ENCODE measurements at regions not wholly inside any gene's neighbourhood (a gene's known extent, or its start where the extent isn't known, plus 50 kb on each side); places are given as distances from the start of the nearest gene placed in this dataset.

GRCh38 chr4:20302336-20302735 is 50.6 kb downstream of the SLIT2 start:
- H3K4me3 Mint-ChIP-seq = no peak overlapping the region
- no peak for DNase-seq (ENCODE audit: low spot score in 2 of 2, unreplicated experiment in 2 of 2)
- no peaks in the 10 kb centered on the region for H3K36me3 Mint-ChIP-seq
- no peaks in the 10 kb centered on the region for H3K27me3 Mint-ChIP-seq (ENCODE audit: low read depth)
- TF ChIP-seq CTCF (IDR thresholded peaks at IDR 0.05; ENCODE audit: unreplicated experiment) = no peak
- no peaks in the 10 kb centered on the region for H3K9me3 Mint-ChIP-seq
- no peak overlapping the region for H3K27ac Mint-ChIP-seq
- peaks cover 9% of the 10 kb centered on the region for H3K4me1 Mint-ChIP-seq

GRCh38 chr4:20305976-20306375 is 54.3 kb downstream of the SLIT2 start:
- Mint-ChIP-seq H3K4me3 (no peak overlapping the region), H3K36me3 (peaks cover 4% of the 10 kb centered on the region), H3K4me1 (peaks cover 4% of the 10 kb centered on the region), H3K27ac (no peak overlapping the region), H3K27me3 (ENCODE audit: low read depth) (no peaks in the 10 kb centered on the region), H3K9me3 (no peaks in the 10 kb centered on the region)
- no peak for TF ChIP-seq CTCF (IDR thresholded peaks at IDR 0.05; ENCODE audit: unreplicated experiment)
- no peak for DNase-seq (ENCODE audit: low spot score in 2 of 2, unreplicated experiment in 2 of 2)

GRCh38 chr4:20311856-20312255 is 60.2 kb downstream of the SLIT2 start:
- TF ChIP-seq CTCF (IDR thresholded peaks at IDR 0.05; ENCODE audit: unreplicated experiment) = no peak
- DNase-seq (ENCODE audit: low spot score in 2 of 2, unreplicated experiment in 2 of 2) = no peak
- Mint-ChIP-seq H3K36me3 (peaks cover 4% of the 10 kb centered on the region), H3K4me3 (no peak overlapping the region), H3K4me1 (peaks cover 3% of the 10 kb centered on the region), H3K27ac (no peak overlapping the region), H3K27me3 (ENCODE audit: low read depth) (no peaks in the 10 kb centered on the region), H3K9me3 (peaks cover 4% of the 10 kb centered on the region)

GRCh38 chr4:20313237-20314030 is 61.7 kb downstream of the SLIT2 start:
- peaks cover 4% of the 10 kb centered on the region for H3K9me3 Mint-ChIP-seq
- no peak overlapping the region for H3K27ac Mint-ChIP-seq
- no peak for TF ChIP-seq CTCF (IDR thresholded peaks at IDR 0.05; ENCODE audit: unreplicated experiment)
- peak in 1 of 2 experiments; percentile 39 for DNase-seq (ENCODE audit: low spot score in 2 of 2, unreplicated experiment in 2 of 2)
- peaks cover 7% of the 10 kb centered on the region for H3K4me1 Mint-ChIP-seq
- H3K4me3 Mint-ChIP-seq = no peak overlapping the region
- no peaks in the 10 kb centered on the region for H3K27me3 Mint-ChIP-seq (ENCODE audit: low read depth)
- peaks cover 4% of the 10 kb centered on the region for H3K36me3 Mint-ChIP-seq

GRCh38 chr4:20317424-20317985 is 65.8 kb downstream of the SLIT2 start:
- H3K4me1 Mint-ChIP-seq = peaks cover 24% of the 10 kb centered on the region
- H3K27ac Mint-ChIP-seq = no peak overlapping the region
- no peak for DNase-seq (ENCODE audit: low spot score in 2 of 2, unreplicated experiment in 2 of 2)
- no peak overlapping the region for H3K4me3 Mint-ChIP-seq
- no peaks in the 10 kb centered on the region for H3K27me3 Mint-ChIP-seq (ENCODE audit: low read depth)
- H3K36me3 Mint-ChIP-seq = no peaks in the 10 kb centered on the region
- TF ChIP-seq CTCF (IDR thresholded peaks at IDR 0.05; ENCODE audit: unreplicated experiment) = no peak
- H3K9me3 Mint-ChIP-seq = peaks cover 4% of the 10 kb centered on the region
